GM12878 (cell line): ENCODE measurements at regions not wholly inside any gene's neighbourhood (a gene's known extent, or its start where the extent isn't known, plus 50 kb on each side); places are given as distances from the start of the nearest gene placed in this dataset.

Experiments used
- EP300 ChIP-seq, 2 experiments: fragments of 150-350 bp in 1 of 2; IDR thresholded peaks; 2 replicates each; pipeline ENCODE4 v1.6.1; 2011 to 2012; ENCODE audit warnings: low read depth in 2 of 2, low read length in 2 of 2, borderline replicate concordance in 1 of 2, improper control_type of control experiment in 1 of 2, inconsistent platforms in 1 of 2; ENCODE audit not compliant: control insufficient read depth in 1 of 2
- NFIC ChIP-seq: IDR thresholded peaks from 2 replicates; pipeline ENCODE4 v1.6.1; 2012; ENCODE audit warnings: low read depth, mild to moderate bottlenecking, inconsistent platforms, low read length, moderate library complexity
- TCF7 ChIP-seq: IDR thresholded peaks from 2 replicates; pipeline ENCODE4 v1.6.1; 2014; ENCODE audit warnings: antibody characterized with exemption, borderline replicate concordance

GRCh38 chr4:141786946-141787345, 150.6 kb downstream of the IL15 start:
- TF ChIP-seq EP300 (IDR thresholded peaks at IDR 0.05; ENCODE audit: borderline replicate concordance in 1 of 2, control insufficient read depth in 1 of 2, low read depth in 2 of 2, low read length in 2 of 2) (no peak), NFIC (no peak), TCF7 (no peak)
